ENCODE measurements at regions not wholly inside any gene's neighbourhood (a gene's known extent, or its start where the extent isn't known, plus 50 kb on each side); places are given as distances from the start of the nearest gene placed in this dataset.

DNA sequence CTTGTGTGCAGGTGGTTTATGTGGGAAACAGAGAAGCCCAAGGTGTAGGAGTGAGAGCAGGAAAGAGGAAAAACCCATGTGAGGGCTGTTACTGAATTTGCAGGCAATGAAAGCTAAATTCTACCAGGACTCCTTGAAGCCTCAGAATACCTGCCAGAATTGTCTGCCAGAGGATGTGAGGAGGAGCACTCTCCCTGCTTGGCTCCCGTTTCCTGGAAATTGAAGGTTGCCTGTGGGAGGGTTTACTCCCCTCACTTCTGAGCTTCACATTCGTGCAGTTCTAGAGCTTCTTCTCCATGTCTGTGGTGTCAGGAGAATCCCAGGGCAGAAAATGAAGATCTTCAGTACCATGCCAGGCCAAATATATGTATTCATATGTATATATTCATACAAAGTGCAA, 220.8 kb upstream of the ZP4 start:
- Mint-ChIP-seq H3K4me3 (ENCODE audit: unreplicated experiment) (no peak overlapping the region), H3K9me3 (ENCODE audit: unreplicated experiment) (no peaks in the 10 kb centered on the region), H3K27me3 (ENCODE audit: insufficient read depth, unreplicated experiment) (peaks cover 3% of the 10 kb centered on the region), H3K27ac (ENCODE audit: unreplicated experiment) (no peak overlapping the region), H3K36me3 (ENCODE audit: insufficient read depth, unreplicated experiment) (no peaks in the 10 kb centered on the region), H3K4me1 (ENCODE audit: low read depth, unreplicated experiment) (no peaks in the 10 kb centered on the region)
- TF ChIP-seq, protein P1, sequence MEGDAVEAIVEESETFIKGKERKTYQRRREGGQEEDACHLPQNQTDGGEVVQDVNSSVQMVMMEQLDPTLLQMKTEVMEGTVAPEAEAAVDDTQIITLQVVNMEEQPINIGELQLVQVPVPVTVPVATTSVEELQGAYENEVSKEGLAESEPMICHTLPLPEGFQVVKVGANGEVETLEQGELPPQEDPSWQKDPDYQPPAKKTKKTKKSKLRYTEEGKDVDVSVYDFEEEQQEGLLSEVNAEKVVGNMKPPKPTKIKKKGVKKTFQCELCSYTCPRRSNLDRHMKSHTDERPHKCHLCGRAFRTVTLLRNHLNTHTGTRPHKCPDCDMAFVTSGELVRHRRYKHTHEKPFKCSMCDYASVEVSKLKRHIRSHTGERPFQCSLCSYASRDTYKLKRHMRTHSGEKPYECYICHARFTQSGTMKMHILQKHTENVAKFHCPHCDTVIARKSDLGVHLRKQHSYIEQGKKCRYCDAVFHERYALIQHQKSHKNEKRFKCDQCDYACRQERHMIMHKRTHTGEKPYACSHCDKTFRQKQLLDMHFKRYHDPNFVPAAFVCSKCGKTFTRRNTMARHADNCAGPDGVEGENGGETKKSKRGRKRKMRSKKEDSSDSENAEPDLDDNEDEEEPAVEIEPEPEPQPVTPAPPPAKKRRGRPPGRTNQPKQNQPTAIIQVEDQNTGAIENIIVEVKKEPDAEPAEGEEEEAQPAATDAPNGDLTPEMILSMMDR (IDR thresholded peaks at IDR 0.05; ENCODE audit: insufficient read depth in 1 of 2, low read depth in 1 of 2, low read length in 1 of 2, severe bottlenecking in 1 of 2, unreplicated experiment in 1 of 2): no peak
- H3K4me1 ChIP-seq: no peaks in the 10 kb centered on the region
- no peak overlapping the region for H3K4me3 ChIP-seq (ENCODE audit: low read depth, low read length)
- H3K9me3 ChIP-seq: no peaks in the 10 kb centered on the region
- POLR2A ChIA-PET: no interaction called here
- no TSS peak for BruUV-seq (replicated peaks)
- CTCF ChIA-PET: no interaction called here
- no peaks in the 10 kb centered on the region for H3K36me3 ChIP-seq (ENCODE audit: control insufficient read depth, insufficient read depth, low read length)
- no peak for DNase-seq
- intact Hi-C loops (cut with micrococcal nuclease; ENCODE audit: unreplicated experiment): no loop called here
- no peaks in the 10 kb centered on the region for H3K27me3 ChIP-seq (replicated peaks; ENCODE audit: control insufficient read depth, insufficient read depth, low read length)

DNA sequence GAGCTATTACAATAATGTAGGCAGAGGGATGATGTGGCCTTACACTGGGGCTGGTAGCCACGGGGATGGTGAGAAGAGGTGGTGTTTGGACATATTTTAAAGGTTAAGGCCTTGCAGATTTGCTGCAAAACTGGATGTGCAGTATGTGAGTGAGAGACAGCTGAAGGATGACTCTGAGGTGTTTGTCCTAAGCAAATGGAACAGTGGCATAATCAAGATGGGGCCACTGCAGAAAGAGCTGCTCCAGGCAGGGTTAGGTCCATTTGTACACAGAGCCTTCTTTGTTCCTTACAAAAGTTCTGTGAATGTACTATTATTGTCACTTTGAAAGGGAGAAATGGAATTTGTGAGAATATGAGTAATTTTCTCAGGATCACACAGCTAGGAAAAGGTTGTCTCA, 220.4 kb upstream of the ZP4 start:
- no TSS peak for BruUV-seq (replicated peaks)
- TF ChIP-seq, protein P1 (IDR thresholded peaks at IDR 0.05; ENCODE audit: insufficient read depth in 1 of 2, low read depth in 1 of 2, low read length in 1 of 2, severe bottlenecking in 1 of 2, unreplicated experiment in 1 of 2): no peak
- POLR2A ChIA-PET: no interaction called here
- Histone ChIP-seq H3K4me3 (ENCODE audit: low read depth, low read length) (no peak overlapping the region), H3K27me3 (replicated peaks; ENCODE audit: control insufficient read depth, insufficient read depth, low read length) (no peaks in the 10 kb centered on the region), H3K4me1 (no peaks in the 10 kb centered on the region), H3K9me3 (no peaks in the 10 kb centered on the region), H3K36me3 (ENCODE audit: control insufficient read depth, insufficient read depth, low read length) (no peaks in the 10 kb centered on the region)
- Mint-ChIP-seq H3K9me3 (ENCODE audit: unreplicated experiment) (no peaks in the 10 kb centered on the region), H3K27ac (ENCODE audit: unreplicated experiment) (no peak overlapping the region), H3K36me3 (ENCODE audit: insufficient read depth, unreplicated experiment) (no peaks in the 10 kb centered on the region), H3K4me1 (ENCODE audit: low read depth, unreplicated experiment) (no peaks in the 10 kb centered on the region), H3K27me3 (ENCODE audit: insufficient read depth, unreplicated experiment) (peaks cover 3% of the 10 kb centered on the region), H3K4me3 (ENCODE audit: unreplicated experiment) (no peak overlapping the region)
- intact Hi-C loops (cut with micrococcal nuclease; ENCODE audit: unreplicated experiment): no loop called here
- CTCF ChIA-PET: no interaction called here
- DNase-seq: no peak

DNA sequence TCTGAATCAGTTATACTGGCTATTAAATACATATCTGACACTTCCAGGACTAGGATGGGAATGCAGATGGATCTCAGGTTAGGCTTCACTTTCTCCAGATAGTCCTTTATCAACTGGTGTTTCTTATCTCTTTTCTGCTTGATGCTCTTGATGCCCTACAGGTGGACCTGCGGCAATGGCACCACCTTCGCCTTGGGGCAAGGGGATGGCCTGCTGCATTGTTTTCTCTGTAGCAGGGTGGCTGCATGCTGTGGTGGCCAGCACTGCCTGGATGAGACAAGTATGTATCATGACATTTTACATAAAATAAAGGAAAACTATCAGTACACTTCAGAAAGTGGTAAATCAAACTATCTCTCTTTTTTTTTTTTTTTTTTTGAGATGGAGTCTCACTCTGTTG, 217.7 kb upstream of the ZP4 start:
- Histone ChIP-seq H3K4me1 (no peaks in the 10 kb centered on the region), H3K27me3 (replicated peaks; ENCODE audit: control insufficient read depth, insufficient read depth, low read length) (no peaks in the 10 kb centered on the region), H3K36me3 (ENCODE audit: control insufficient read depth, insufficient read depth, low read length) (no peaks in the 10 kb centered on the region), H3K4me3 (ENCODE audit: low read depth, low read length) (no peak overlapping the region), H3K9me3 (no peaks in the 10 kb centered on the region)
- Mint-ChIP-seq H3K4me3 (ENCODE audit: unreplicated experiment) (no peak overlapping the region), H3K27me3 (ENCODE audit: insufficient read depth, unreplicated experiment) (peaks cover 6% of the 10 kb centered on the region), H3K9me3 (ENCODE audit: unreplicated experiment) (no peaks in the 10 kb centered on the region), H3K27ac (ENCODE audit: unreplicated experiment) (no peak overlapping the region), H3K4me1 (ENCODE audit: low read depth, unreplicated experiment) (no peaks in the 10 kb centered on the region), H3K36me3 (ENCODE audit: insufficient read depth, unreplicated experiment) (no peaks in the 10 kb centered on the region)
- TF ChIP-seq, protein P1 (IDR thresholded peaks at IDR 0.05; ENCODE audit: insufficient read depth in 1 of 2, low read depth in 1 of 2, low read length in 1 of 2, severe bottlenecking in 1 of 2, unreplicated experiment in 1 of 2): no peak
- POLR2A ChIA-PET: no interaction called here
- intact Hi-C loops (cut with micrococcal nuclease; ENCODE audit: unreplicated experiment): no loop called here
- CTCF ChIA-PET: no interaction called here
- no TSS peak for BruUV-seq (replicated peaks)
- no peak for DNase-seq

Data from Caco-2 (cell line).